ENCODE measurements at regions not wholly inside any gene's neighbourhood (a gene's known extent, or its start where the extent isn't known, plus 50 kb on each side); places are given as distances from the start of the nearest gene placed in this dataset.

DNA sequence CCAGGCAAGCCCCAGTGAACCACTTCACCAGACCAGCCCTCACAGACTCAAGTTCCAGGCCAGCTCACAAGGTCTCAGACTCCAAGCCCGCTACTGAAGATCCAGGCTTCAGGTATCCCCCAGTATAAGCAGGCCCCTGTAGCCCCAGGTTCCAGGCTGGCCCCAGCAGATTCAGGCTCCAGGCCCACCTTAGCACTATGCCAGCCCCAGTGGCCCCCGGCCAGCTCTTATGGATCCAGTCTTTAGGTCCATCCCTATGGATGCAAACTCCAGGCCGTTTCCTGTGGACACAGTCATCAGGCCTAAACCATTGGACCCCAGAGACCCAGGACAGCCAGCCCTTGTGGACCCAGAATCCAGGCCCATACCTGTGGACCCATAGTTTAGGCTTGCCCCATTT lies 277.8 kb upstream of the MAGEB18 start:
- no peak for TF ChIP-seq CTCF (IDR thresholded peaks at IDR 0.05)
- no peak for TF ChIP-seq POLR2A (IDR thresholded peaks at IDR 0.05; ENCODE audit: low read length)
- no peak for TF ChIP-seq TP53 (CRISPR knock-in tag; IDR thresholded peaks at IDR 0.05)
- TF ChIP-seq ESRRA (IDR thresholded peaks at IDR 0.05; ENCODE audit: borderline replicate concordance, low read length) = no peak
- TF ChIP-seq CHD4 (IDR thresholded peaks at IDR 0.05; ENCODE audit: borderline replicate concordance) = no peak
